Loucy (cell line): ENCODE measurements at regions not wholly inside any gene's neighbourhood (a gene's known extent, or its start where the extent isn't known, plus 50 kb on each side); places are given as distances from the start of the nearest gene placed in this dataset.

ENCODE experiments used
- H2AFZ ChIP-seq: fragments of 200-600 bp; sonication (generic); 2 replicates; pipeline ENCODE4 v1.6.0; 2016; ENCODE audit warnings: antibody characterized with exemption, mild to moderate bottlenecking, low read length, moderate library complexity
- H3F3A ChIP-seq: fragments of 200-600 bp; 2 replicates; pipeline ENCODE4 v1.6.0; 2016; ENCODE audit warnings: antibody characterized with exemption, low read depth, mild to moderate bottlenecking
- H3K27me3 ChIP-seq: fragments of 200-600 bp; sonication (generic); 2 replicates; pipeline ENCODE4 v1.6.1; 2014; ENCODE audit warnings: low read length, mild to moderate bottlenecking; ENCODE audit not compliant: insufficient read depth, poor library complexity, severe bottlenecking
- H3K36me3 ChIP-seq: fragments of 200-600 bp; sonication (generic); 2 replicates; pipeline ENCODE4 v1.6.1; 2016; ENCODE audit warnings: low read length; ENCODE audit not compliant: insufficient read depth
- H3K4me1 ChIP-seq: fragments of 200-600 bp; sonication (generic); 2 replicates; pipeline ENCODE4 v1.5.1; 2014; ENCODE audit warnings: low read length, mild to moderate bottlenecking; ENCODE audit not compliant: insufficient read depth, poor library complexity, severe bottlenecking
- H3K4me2 ChIP-seq: fragments of 200-600 bp; sonication (generic); 2 replicates; pipeline ENCODE4 v1.6.0; 2014; ENCODE audit warnings: antibody characterized with exemption, low read length, low read depth, mild to moderate bottlenecking; ENCODE audit not compliant: poor library complexity, severe bottlenecking
- H3K4me3 ChIP-seq: fragments of 200-600 bp; sonication (generic); 2 replicates; pipeline ENCODE4 v1.5.1; 2014; ENCODE audit warnings: low read length, mild to moderate bottlenecking, mixed read lengths; ENCODE audit not compliant: poor library complexity, severe bottlenecking
- H3K79me2 ChIP-seq: fragments of 200-600 bp; sonication (generic); 2 replicates; pipeline ENCODE4 v1.6.1; 2014; ENCODE audit warnings: low read length; ENCODE audit not compliant: insufficient read depth
- H3K9ac ChIP-seq: fragments of 200-600 bp; sonication (generic); 2 replicates; pipeline ENCODE4 v1.6.0; 2014; ENCODE audit warnings: mild to moderate bottlenecking, low read depth, low read length, moderate library complexity; ENCODE audit not compliant: poor library complexity, severe bottlenecking
- H3K9me2 ChIP-seq: fragments of 200-600 bp; sonication (generic); replicated peaks from 2 replicates; pipeline ENCODE4 v1.6.1; 2016; ENCODE audit warnings: low read depth, low read length, mixed read lengths
- H3K9me3 ChIP-seq: fragments of 200-600 bp; sonication (generic); 2 replicates; pipeline ENCODE4 v1.6.1; 2014; ENCODE audit warnings: mild to moderate bottlenecking, antibody characterized with exemption, low read length, low read depth; ENCODE audit not compliant: insufficient read depth
- H4K20me1 ChIP-seq: fragments of 200-600 bp; sonication (generic); 2 replicates; pipeline ENCODE4 v1.6.0; 2014; ENCODE audit warnings: antibody characterized with exemption, low read length, mild to moderate bottlenecking; ENCODE audit not compliant: insufficient read depth, poor library complexity, severe bottlenecking
- CTCF ChIP-seq: fragments of 200-600 bp; sonication (generic); conservative IDR thresholded peaks from 2 replicates; pipeline ENCODE4 v1.5.1; 2014; ENCODE audit warnings: mild to moderate bottlenecking, antibody characterized with exemption, low read length
- EZH2phosphoT487 ChIP-seq: fragments of 200-600 bp; IDR thresholded peaks from 2 replicates; pipeline ENCODE4 v1.6.1; 2018; ENCODE audit warnings: antibody characterized with exemption, mild to moderate bottlenecking, moderate library complexity, borderline replicate concordance

- Histone ChIP-seq H4K20me1 (no peaks in the 10 kb centered on the region), H3F3A (no peaks in the 10 kb centered on the region), H3K4me1 (no peaks in the 10 kb centered on the region), H3K9me2 (no peaks in the 10 kb centered on the region), H3K27me3 (no peaks in the 10 kb centered on the region), H3K4me2 (no peak overlapping the region), H2AFZ (no peak overlapping the region), H3K9me3 (no peaks in the 10 kb centered on the region), H3K36me3 (no peaks in the 10 kb centered on the region), H3K9ac (no peak overlapping the region), H3K4me3 (no peak overlapping the region), H3K79me2 (no peaks in the 10 kb centered on the region)
- TF ChIP-seq EZH2phosphoT487 (no peak), CTCF (no peak)
These were observed 199.1 kb upstream of the JARID2 start for GRCh38 chr6:15046751-15047150.

- H3K9me3 ChIP-seq, result no peaks in the 10 kb centered on the region
- no peaks in the 10 kb centered on the region for H3F3A ChIP-seq
- no peak overlapping the region for H3K4me3 ChIP-seq
- no peaks in the 10 kb centered on the region for H4K20me1 ChIP-seq
- H3K4me1 ChIP-seq, result peaks cover 11% of the 10 kb centered on the region
- H3K9ac ChIP-seq, result no peak overlapping the region
- no peaks in the 10 kb centered on the region for H3K79me2 ChIP-seq
- no peaks in the 10 kb centered on the region for H3K27me3 ChIP-seq
- TF ChIP-seq EZH2phosphoT487, result no peak
- no peak for TF ChIP-seq CTCF
- no peaks in the 10 kb centered on the region for H3K9me2 ChIP-seq
- no peaks in the 10 kb centered on the region for H3K36me3 ChIP-seq
- no peak overlapping the region for H3K4me2 ChIP-seq
- H2AFZ ChIP-seq, result no peak overlapping the region
These were observed 197.5 kb upstream of the JARID2 start for GRCh38 chr6:15048367-15048766.

- no peaks in the 10 kb centered on the region for H4K20me1 ChIP-seq
- H3K27me3 ChIP-seq, result no peaks in the 10 kb centered on the region
- no peaks in the 10 kb centered on the region for H3K36me3 ChIP-seq
- H3K4me3 ChIP-seq, result no peak overlapping the region
- no peaks in the 10 kb centered on the region for H3K9me2 ChIP-seq
- H2AFZ ChIP-seq, result no peak overlapping the region
- H3F3A ChIP-seq, result 0 out of 2 replicates have a peak, but pooled peaks cover 2% of the 10 kb centered on the region
- no peaks in the 10 kb centered on the region for H3K9me3 ChIP-seq
- H3K4me2 ChIP-seq, result no peak overlapping the region
- no peaks in the 10 kb centered on the region for H3K79me2 ChIP-seq
- peak; percentile 38; the same call in 1 of the 2 replicates for TF ChIP-seq CTCF
- TF ChIP-seq EZH2phosphoT487, result no peak
- no peak overlapping the region for H3K9ac ChIP-seq
- H3K4me1 ChIP-seq, result peaks cover 15% of the 10 kb centered on the region
These were observed 187.4 kb upstream of the JARID2 start for GRCh38 chr6:15058200-15059061.
